Stimulated activated naive B cell treated with anti-CD40 and anti-IgM and Interleukin-4, amounts not matched to agents 10 μg/mL and 1 μg/mL and 100 μg/mL, for 72 hours (primary cell): ENCODE measurements at regions not wholly inside any gene's neighbourhood (a gene's known extent, or its start where the extent isn't known, plus 50 kb on each side); places are given as distances from the start of the nearest gene placed in this dataset.

Source experiments
- ATAC-seq, 2 donors: fragments of 150-1000 bp; cut with Tn5 transposase; replicated peaks; 2 replicates each; pipeline ENCODE4 v1.10.0; 2021; ENCODE audit warnings: moderate library complexity in 1 of 2
- DNase-seq: peaks from one replicate; pipeline ENCODE4 v3.0.0; 2021
- H3K27ac Mint-ChIP-seq: one replicate; pipeline ENCODE4 v1.8.0; 2022; ENCODE audit warnings: mild to moderate bottlenecking, mixed read lengths
- H3K27me3 Mint-ChIP-seq, 2 donors: one replicate each; pipeline ENCODE4 v1.8.0; 2022; ENCODE audit warnings: mixed read lengths in 2 of 2
- H3K36me3 Mint-ChIP-seq, 2 donors: one replicate each; pipeline ENCODE4 v1.8.0; 2022; ENCODE audit warnings: mixed read lengths in 2 of 2, mild to moderate bottlenecking in 1 of 2
- H3K4me1 Mint-ChIP-seq, 2 donors: one replicate each; pipeline ENCODE4 v1.8.0; 2022; ENCODE audit warnings: mixed read lengths in 2 of 2, mild to moderate bottlenecking in 1 of 2
- H3K4me3 Mint-ChIP-seq, 2 donors: one replicate each; pipeline ENCODE4 v1.8.0; 2022; ENCODE audit warnings: mild to moderate bottlenecking in 2 of 2, mixed read lengths in 2 of 2, moderate library complexity in 1 of 2
- H3K9me3 Mint-ChIP-seq, 2 donors: one replicate each; pipeline ENCODE4 v1.8.0; 2022; ENCODE audit warnings: mixed read lengths in 2 of 2, mild to moderate bottlenecking in 1 of 2

GRCh38 chr4:43224559-43224958 is 332.0 kb downstream of the GRXCR1 start:
- no peak for ATAC-seq
- H3K9me3 Mint-ChIP-seq, result no peaks in the 10 kb centered on the region
- no peaks in the 10 kb centered on the region for H3K36me3 Mint-ChIP-seq
- H3K27me3 Mint-ChIP-seq, result no peaks in the 10 kb centered on the region
- no peak for DNase-seq
- no peak overlapping the region for H3K4me3 Mint-ChIP-seq
- no peaks in the 10 kb centered on the region for H3K4me1 Mint-ChIP-seq
- H3K27ac Mint-ChIP-seq, result no peak overlapping the region

DNA sequence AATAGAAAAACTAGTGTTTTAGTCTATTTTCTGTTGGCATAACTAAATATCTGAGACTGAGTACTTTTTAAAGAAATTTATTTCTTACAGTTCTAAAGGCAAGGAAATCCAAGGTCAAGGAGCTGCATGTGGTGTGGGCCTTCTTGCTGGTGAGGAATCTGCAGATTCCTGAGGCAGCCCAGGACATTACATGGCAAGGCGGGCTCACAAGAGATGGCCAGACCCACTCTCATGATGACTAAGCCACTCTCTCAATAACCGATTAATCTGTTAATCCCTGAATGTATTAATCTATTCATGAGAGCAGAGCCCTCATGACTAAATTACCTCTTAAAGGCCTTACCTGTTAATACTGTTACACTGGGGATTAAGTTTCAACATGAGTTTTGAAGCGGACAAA is 340.8 kb downstream of the GRXCR1 start:
- no peak overlapping the region for H3K4me3 Mint-ChIP-seq
- no peaks in the 10 kb centered on the region for H3K9me3 Mint-ChIP-seq
- H3K27me3 Mint-ChIP-seq, result no peaks in the 10 kb centered on the region
- no peaks in the 10 kb centered on the region for H3K4me1 Mint-ChIP-seq
- ATAC-seq, result no peak
- H3K27ac Mint-ChIP-seq, result no peak overlapping the region
- H3K36me3 Mint-ChIP-seq, result no peaks in the 10 kb centered on the region
- DNase-seq, result no peak

- no peaks in the 10 kb centered on the region for H3K9me3 Mint-ChIP-seq
- no peak overlapping the region for H3K27ac Mint-ChIP-seq
- DNase-seq, result no peak
- H3K36me3 Mint-ChIP-seq, result no peaks in the 10 kb centered on the region
- H3K27me3 Mint-ChIP-seq, result no peaks in the 10 kb centered on the region
- no peak for ATAC-seq
- peaks cover 0 to 1% of the 10 kb centered on the region in 2 donors for H3K4me1 Mint-ChIP-seq
- no peak overlapping the region for H3K4me3 Mint-ChIP-seq
Observed at GRCh38 chr4:43234626-43235415, 342.3 kb downstream of the GRXCR1 start.

DNA sequence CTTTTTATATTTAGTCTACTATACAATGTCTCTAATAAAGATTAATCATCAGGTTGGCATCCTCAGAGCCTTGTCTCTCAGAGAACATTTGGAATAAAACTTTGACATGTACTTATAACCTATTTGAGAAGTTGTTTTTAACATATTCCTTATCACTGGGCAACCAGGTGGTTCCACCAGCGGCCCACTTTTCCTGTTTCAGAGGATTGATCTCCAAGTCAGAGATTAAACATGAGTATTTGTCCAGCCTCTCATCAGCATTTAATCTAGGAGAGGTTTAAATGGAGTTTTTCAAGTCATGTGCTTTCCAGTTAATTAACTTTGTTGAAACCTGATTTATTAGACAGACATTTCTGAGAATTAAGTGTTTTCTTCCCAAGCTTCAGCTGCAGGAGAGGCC is 345.5 kb downstream of the GRXCR1 start:
- H3K4me3 Mint-ChIP-seq, result no peak overlapping the region
- H3K27me3 Mint-ChIP-seq, result no peaks in the 10 kb centered on the region
- no peak overlapping the region for H3K27ac Mint-ChIP-seq
- H3K36me3 Mint-ChIP-seq, result no peaks in the 10 kb centered on the region
- peaks cover 0 to 1% of the 10 kb centered on the region in 2 donors for H3K4me1 Mint-ChIP-seq
- DNase-seq (no peak), ATAC-seq (no peak)
- peaks cover 0 to 2% of the 10 kb centered on the region in 2 donors for H3K9me3 Mint-ChIP-seq

DNA sequence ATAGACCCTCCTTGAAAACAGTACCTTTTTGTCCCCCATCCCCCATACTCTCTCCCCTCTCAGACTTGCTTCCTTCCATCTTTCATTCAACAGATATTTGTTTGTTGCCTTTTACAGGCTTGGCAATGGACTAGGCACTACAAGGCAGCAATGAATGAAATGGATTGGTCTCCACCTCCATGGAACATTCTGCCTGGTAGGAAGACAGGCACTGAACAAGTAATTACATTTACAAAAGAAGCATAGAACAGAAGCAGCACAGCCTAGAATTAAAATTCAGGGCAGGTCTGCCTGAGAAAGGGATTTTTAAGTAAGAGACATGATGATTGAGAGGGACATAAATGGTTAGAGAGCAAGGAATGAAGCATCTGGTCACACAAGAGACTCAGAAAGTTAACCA is 346.1 kb downstream of the GRXCR1 start:
- H3K27me3 Mint-ChIP-seq, result no peaks in the 10 kb centered on the region
- ATAC-seq (no peak), DNase-seq (no peak)
- H3K27ac Mint-ChIP-seq, result no peak overlapping the region
- no peak overlapping the region for H3K4me3 Mint-ChIP-seq
- H3K4me1 Mint-ChIP-seq, result peaks cover 0 to 1% of the 10 kb centered on the region in 2 donors
- peaks cover 0 to 2% of the 10 kb centered on the region in 2 donors for H3K9me3 Mint-ChIP-seq
- H3K36me3 Mint-ChIP-seq, result no peaks in the 10 kb centered on the region

GRCh38 chr4:43241104-43241503 is 348.6 kb downstream of the GRXCR1 start:
- ATAC-seq, result no peak
- H3K27ac Mint-ChIP-seq, result no peak overlapping the region
- peaks cover 0 to 2% of the 10 kb centered on the region in 2 donors for H3K9me3 Mint-ChIP-seq
- H3K4me3 Mint-ChIP-seq, result no peak overlapping the region
- H3K4me1 Mint-ChIP-seq, result peaks cover 0 to 1% of the 10 kb centered on the region in 2 donors
- no peaks in the 10 kb centered on the region for H3K27me3 Mint-ChIP-seq
- H3K36me3 Mint-ChIP-seq, result no peaks in the 10 kb centered on the region
- no peak for DNase-seq

- H3K4me3 Mint-ChIP-seq, result no peak overlapping the region
- H3K9me3 Mint-ChIP-seq, result peaks cover 7% of the 10 kb centered on the region in 2 donors
- H3K4me1 Mint-ChIP-seq, result peaks cover 0 to 1% of the 10 kb centered on the region in 2 donors
- no peaks in the 10 kb centered on the region for H3K27me3 Mint-ChIP-seq
- no peaks in the 10 kb centered on the region for H3K36me3 Mint-ChIP-seq
- ATAC-seq (no peak), DNase-seq (no peak)
- H3K27ac Mint-ChIP-seq, result no peak overlapping the region
Observed at GRCh38 chr4:43242606-43243005, 350.1 kb downstream of the GRXCR1 start.

DNA sequence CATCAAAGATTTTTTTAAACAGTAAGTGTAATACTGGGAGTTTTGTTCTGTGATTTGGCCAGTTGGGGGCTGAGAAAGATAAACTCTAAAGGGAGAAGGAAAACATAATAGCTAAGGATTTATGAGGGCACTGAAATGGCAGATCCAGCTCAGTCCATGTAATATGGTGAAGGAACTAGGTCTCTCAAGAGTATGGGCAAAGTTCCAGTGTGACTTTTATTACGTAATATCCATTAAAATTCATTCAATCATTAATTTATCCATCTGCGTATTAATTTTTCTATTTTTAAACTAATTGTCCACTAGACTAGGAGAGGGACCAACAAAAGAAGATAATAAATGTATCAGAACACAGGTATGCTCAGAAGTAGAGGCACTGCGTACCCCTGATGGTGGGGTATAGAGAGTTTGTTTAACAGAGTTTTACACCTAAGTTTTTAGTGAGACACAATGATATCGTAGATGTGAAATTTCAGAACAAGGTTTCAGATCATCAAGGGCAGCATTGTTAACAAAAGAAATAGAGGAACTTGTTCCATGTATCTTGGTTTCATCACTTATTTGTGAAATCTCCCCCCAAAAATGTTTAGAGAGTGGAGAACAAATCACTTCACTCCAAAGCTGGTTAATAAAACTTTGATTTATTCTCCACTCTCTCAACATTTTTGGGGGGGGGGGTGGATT is 351.1 kb downstream of the GRXCR1 start:
- ATAC-seq (no peak), DNase-seq (no peak)
- Mint-ChIP-seq H3K27ac (no peak overlapping the region), H3K9me3 (peaks cover 7 to 8% of the 10 kb centered on the region in 2 donors), H3K4me3 (no peak overlapping the region), H3K4me1 (peaks cover 0 to 1% of the 10 kb centered on the region in 2 donors), H3K36me3 (no peaks in the 10 kb centered on the region), H3K27me3 (no peaks in the 10 kb centered on the region)

- H3K27me3 Mint-ChIP-seq, result no peaks in the 10 kb centered on the region
- peak; percentile 76 to 88 for ATAC-seq
- peak; percentile 0 for DNase-seq
- H3K4me3 Mint-ChIP-seq, result no peak overlapping the region
- no peaks in the 10 kb centered on the region for H3K4me1 Mint-ChIP-seq
- peaks cover 7 to 8% of the 10 kb centered on the region in 2 donors for H3K9me3 Mint-ChIP-seq
- no peaks in the 10 kb centered on the region for H3K36me3 Mint-ChIP-seq
- no peak overlapping the region for H3K27ac Mint-ChIP-seq
Observed at GRCh38 chr4:43244688-43245382, 352.3 kb downstream of the GRXCR1 start.

DNA sequence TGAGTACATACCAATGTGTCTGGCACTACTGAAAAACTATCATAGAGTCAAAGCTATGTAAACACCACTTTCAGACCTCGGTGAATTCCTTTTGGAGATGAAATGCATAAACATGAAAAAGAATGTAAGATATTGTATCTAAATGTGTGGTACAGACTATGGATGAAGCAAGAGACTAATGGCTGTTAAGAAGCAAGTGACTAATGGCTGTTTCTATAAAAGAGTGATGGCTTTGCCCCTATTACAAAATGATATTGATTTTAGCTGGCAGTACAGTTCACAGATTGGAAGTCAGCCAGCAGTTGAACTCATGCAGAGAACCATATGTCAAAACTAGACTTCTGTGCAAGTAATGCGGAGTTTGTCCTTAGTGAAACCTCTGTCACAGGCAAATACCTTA is 359.3 kb downstream of the GRXCR1 start:
- Mint-ChIP-seq H3K27ac (no peak overlapping the region), H3K4me3 (no peak overlapping the region), H3K27me3 (no peaks in the 10 kb centered on the region), H3K9me3 (peaks cover 7 to 11% of the 10 kb centered on the region in 2 donors), H3K36me3 (no peaks in the 10 kb centered on the region), H3K4me1 (no peaks in the 10 kb centered on the region)
- ATAC-seq (no peak), DNase-seq (no peak)

DNA sequence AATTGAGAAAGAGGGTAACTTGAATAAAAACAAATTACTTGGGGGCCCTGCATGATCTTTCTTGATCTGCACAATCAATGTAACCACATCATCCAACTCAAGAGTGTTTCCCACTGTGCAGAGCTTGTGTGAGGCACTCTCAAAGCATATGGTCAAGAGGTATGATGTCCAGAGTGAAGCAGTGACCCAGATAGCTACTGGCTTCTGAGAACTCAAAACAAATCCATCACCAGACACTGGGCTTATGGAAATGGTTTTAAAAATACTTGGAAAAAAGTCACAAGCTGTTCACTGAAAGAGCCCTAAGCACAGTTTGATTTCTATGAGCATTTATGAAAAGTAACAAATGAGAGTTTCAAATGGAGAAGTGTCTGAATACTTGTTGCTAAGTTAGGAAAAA is 361.0 kb downstream of the GRXCR1 start:
- Mint-ChIP-seq H3K4me3 (no peak overlapping the region), H3K36me3 (no peaks in the 10 kb centered on the region), H3K4me1 (no peaks in the 10 kb centered on the region), H3K9me3 (peaks cover 9 to 15% of the 10 kb centered on the region in 2 donors), H3K27me3 (no peaks in the 10 kb centered on the region), H3K27ac (no peak overlapping the region)
- ATAC-seq (no peak), DNase-seq (no peak)

- H3K36me3 Mint-ChIP-seq, result no peaks in the 10 kb centered on the region
- no peak for ATAC-seq
- H3K4me1 Mint-ChIP-seq, result no peaks in the 10 kb centered on the region
- no peaks in the 10 kb centered on the region for H3K27me3 Mint-ChIP-seq
- no peak overlapping the region for H3K27ac Mint-ChIP-seq
- peaks cover 12% of the 10 kb centered on the region in 2 donors for H3K9me3 Mint-ChIP-seq
- H3K4me3 Mint-ChIP-seq, result no peak overlapping the region
- no peak for DNase-seq
Observed at GRCh38 chr4:43264730-43265129, 372.2 kb downstream of the GRXCR1 start.

- H3K9me3 Mint-ChIP-seq, result peaks cover 0 to 2% of the 10 kb centered on the region in 2 donors
- no peaks in the 10 kb centered on the region for H3K36me3 Mint-ChIP-seq
- DNase-seq (no peak), ATAC-seq (no peak)
- H3K27me3 Mint-ChIP-seq, result no peaks in the 10 kb centered on the region
- H3K27ac Mint-ChIP-seq, result no peak overlapping the region
- H3K4me1 Mint-ChIP-seq, result no peaks in the 10 kb centered on the region
- H3K4me3 Mint-ChIP-seq, result no peak overlapping the region
Observed at GRCh38 chr4:43271946-43272345, 379.4 kb downstream of the GRXCR1 start.

DNA sequence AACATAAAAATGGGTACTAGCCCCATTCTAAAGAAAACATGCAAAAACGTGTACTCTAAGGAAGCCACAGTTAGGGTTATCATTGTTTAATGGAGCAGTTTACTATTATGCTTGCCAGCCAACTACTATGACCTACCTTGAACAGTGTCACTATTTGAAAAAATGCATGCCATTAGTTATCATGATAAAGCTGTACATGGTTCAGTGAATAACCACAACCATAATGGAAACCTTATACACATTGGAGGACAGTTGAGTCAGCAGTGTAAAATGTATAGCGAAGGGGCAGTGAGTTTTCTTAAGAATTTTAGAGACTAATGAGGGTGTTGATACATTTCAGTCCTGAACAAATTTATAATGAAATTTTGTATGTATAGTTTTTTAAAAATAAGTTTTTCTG is 381.9 kb downstream of the GRXCR1 start:
- ATAC-seq, result no peak

More for the DNA sequence above, 381.9 kb downstream of the GRXCR1 start:
- Mint-ChIP-seq H3K27me3 (no peaks in the 10 kb centered on the region), H3K36me3 (no peaks in the 10 kb centered on the region), H3K9me3 (peaks cover 0 to under 1% of the 10 kb centered on the region in 2 donors), H3K4me3 (no peak overlapping the region), H3K4me1 (no peaks in the 10 kb centered on the region), H3K27ac (no peak overlapping the region)
- no peak for DNase-seq
